SU-DHL-6 (cell line): ENCODE measurements at regions not wholly inside any gene's neighbourhood (a gene's known extent, or its start where the extent isn't known, plus 50 kb on each side); places are given as distances from the start of the nearest gene placed in this dataset.

Experiments used
- H2AFZ ChIP-seq: fragments of 200-600 bp; sonication (generic); 2 replicates; pipeline ENCODE4 v1.6.1; 2014; ENCODE audit warnings: low read depth, mild to moderate bottlenecking, moderate library complexity, mixed read lengths, antibody characterized with exemption, low read length; ENCODE audit not compliant: severe bottlenecking
- H3F3A ChIP-seq: fragments of 200-600 bp; shearing (Covaris generic); 2 replicates; pipeline ENCODE4 v1.6.0; 2016; ENCODE audit warnings: antibody characterized with exemption, mild to moderate bottlenecking; ENCODE audit not compliant: insufficient read depth
- H3K27ac ChIP-seq: fragments of 200-600 bp; sonication (generic); 2 replicates; pipeline ENCODE4 v1.5.1; 2016; ENCODE audit warnings: low read depth, mild to moderate bottlenecking, low read length, moderate library complexity, mixed read lengths
- H3K27me3 ChIP-seq: fragments of 200-600 bp; sonication (generic), shearing (Covaris generic); 2 replicates; pipeline ENCODE4 v1.6.0; 2014; ENCODE audit warnings: mild to moderate bottlenecking, low read length
- H3K36me3 ChIP-seq: fragments of 200-600 bp; sonication (generic); 2 replicates; pipeline ENCODE4 v1.6.1; 2014; ENCODE audit warnings: mild to moderate bottlenecking, low read length, mixed read lengths
- H3K4me2 ChIP-seq: fragments of 300-600, 200-600 bp; shearing (Covaris generic), sonication (generic); 2 replicates; pipeline ENCODE4 v1.6.0; 2014; ENCODE audit warnings: low read length, low read depth, mild to moderate bottlenecking; ENCODE audit not compliant: poor library complexity, severe bottlenecking
- H3K4me3 ChIP-seq: fragments of 200-600 bp; sonication (generic); 2 replicates; pipeline ENCODE4 v1.5.1; 2014; ENCODE audit warnings: antibody characterized with exemption, low read length, mild to moderate bottlenecking, mixed read lengths; ENCODE audit not compliant: insufficient read depth, poor library complexity, severe bottlenecking
- H3K79me2 ChIP-seq: fragments of 200-600 bp; sonication (generic); 2 replicates; pipeline ENCODE4 v1.6.1; 2014; ENCODE audit warnings: mild to moderate bottlenecking, low read length, moderate library complexity; ENCODE audit not compliant: insufficient read depth
- H3K9ac ChIP-seq: fragments of 200-600 bp; sonication (generic); 2 replicates; pipeline ENCODE4 v1.7.0; 2014; ENCODE audit warnings: mild to moderate bottlenecking, low read length
- H3K9me2 ChIP-seq: fragments of 200-600 bp; sonication (generic); replicated peaks from 2 replicates; pipeline ENCODE4 v1.6.1; 2014; ENCODE audit warnings: low read length; ENCODE audit not compliant: insufficient read depth
- H3K9me3 ChIP-seq: fragments of 200-600 bp; sonication (generic); 2 replicates; pipeline ENCODE4 v1.6.1; 2014; ENCODE audit warnings: low read length, mixed read lengths; ENCODE audit not compliant: insufficient read depth
- H4K20me1 ChIP-seq: fragments of 200-600 bp; sonication (generic); 2 replicates; pipeline ENCODE4 v1.6.1; 2014; ENCODE audit warnings: low read depth, mild to moderate bottlenecking, antibody characterized with exemption, low read length, moderate library complexity, mixed read lengths
- CTCF ChIP-seq: fragments of 200-600 bp; sonication (generic); IDR thresholded peaks from one replicate; pipeline ENCODE4 v1.5.1; 2017; ENCODE audit warnings: antibody characterized with exemption, mild to moderate bottlenecking, low read length, moderate library complexity; ENCODE audit not compliant: insufficient read depth, poor library complexity, severe bottlenecking
- EZH2phosphoT487 ChIP-seq: fragments of 200-600 bp; sonication (generic), shearing (Covaris generic); conservative IDR thresholded peaks from 2 replicates; pipeline ENCODE4 v1.6.1; 2018; ENCODE audit warnings: mild to moderate bottlenecking, antibody characterized with exemption, low read length, moderate library complexity, mixed read lengths

DNA sequence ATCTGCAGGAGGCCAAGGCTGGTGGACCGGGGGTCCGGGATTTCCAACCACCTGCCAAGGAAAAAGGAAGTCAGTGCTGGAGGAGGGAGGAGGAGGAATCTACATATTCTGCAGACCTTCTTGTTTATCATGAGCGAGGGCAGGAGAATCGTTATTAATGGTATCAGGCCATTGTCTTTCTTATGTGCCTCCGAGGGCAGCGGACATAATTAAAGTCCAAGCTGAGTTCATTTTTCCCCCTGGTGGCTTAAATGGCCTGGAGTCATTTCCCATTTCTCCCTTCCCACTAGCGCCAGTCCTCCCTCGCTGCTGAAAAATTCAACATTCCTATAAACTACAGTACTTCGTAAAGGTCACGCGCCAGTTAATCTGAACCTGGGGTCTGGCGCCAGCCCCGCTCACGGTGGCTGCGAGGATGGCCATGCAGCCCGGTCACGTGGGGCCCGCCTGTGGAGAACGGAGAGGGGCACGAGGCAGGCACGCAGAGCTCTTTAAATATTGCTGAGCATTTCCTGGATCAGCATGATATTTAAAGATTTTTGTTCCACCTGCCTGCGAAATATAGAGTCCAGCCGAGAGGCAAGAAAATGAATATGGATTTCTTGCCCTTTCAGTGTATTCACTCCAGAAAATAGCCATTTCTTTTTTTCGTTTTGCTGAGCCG lies 85.2 kb upstream of the PCDH8 start:
- H3F3A ChIP-seq, result no peaks in the 10 kb centered on the region
- no peak overlapping the region for H3K4me2 ChIP-seq
- H2AFZ ChIP-seq, result no peak overlapping the region
- no peak overlapping the region for H3K4me3 ChIP-seq
- H3K9ac ChIP-seq, result no peak overlapping the region
- no peaks in the 10 kb centered on the region for H3K27me3 ChIP-seq
- TF ChIP-seq EZH2phosphoT487, result no peak
- TF ChIP-seq CTCF, result no peak
- no peaks in the 10 kb centered on the region for H4K20me1 ChIP-seq
- no peaks in the 10 kb centered on the region for H3K79me2 ChIP-seq
- H3K9me3 ChIP-seq, result no peaks in the 10 kb centered on the region
- H3K9me2 ChIP-seq, result no peaks in the 10 kb centered on the region
- no peaks in the 10 kb centered on the region for H3K36me3 ChIP-seq
- H3K27ac ChIP-seq, result no peak overlapping the region

DNA sequence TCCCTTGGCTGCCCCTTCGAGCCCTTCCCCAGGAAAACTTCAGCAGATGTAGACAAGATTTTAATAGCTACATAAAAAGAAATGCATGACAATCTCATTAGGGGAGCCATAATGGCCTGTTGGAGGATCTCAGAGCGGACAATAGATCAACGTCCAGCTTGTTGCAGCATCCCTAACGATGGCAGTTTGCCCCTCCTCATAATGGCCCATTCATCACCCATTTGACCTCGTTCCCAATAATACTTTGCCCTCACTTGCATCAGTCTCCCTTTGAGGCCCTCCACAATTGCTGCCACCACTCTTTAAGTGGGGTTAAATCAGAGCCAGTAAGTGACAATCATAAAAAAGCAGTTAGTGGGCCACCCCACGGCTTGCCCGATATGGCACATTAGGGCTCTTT lies 84.7 kb upstream of the PCDH8 start:
- Histone ChIP-seq H3K9me2 (no peaks in the 10 kb centered on the region), H3K4me2 (no peak overlapping the region), H3K36me3 (no peaks in the 10 kb centered on the region), H3F3A (no peaks in the 10 kb centered on the region), H3K27ac (no peak overlapping the region), H3K9me3 (no peaks in the 10 kb centered on the region), H2AFZ (no peak overlapping the region), H3K9ac (no peak overlapping the region), H3K79me2 (no peaks in the 10 kb centered on the region), H3K4me3 (no peak overlapping the region), H3K27me3 (no peaks in the 10 kb centered on the region), H4K20me1 (no peaks in the 10 kb centered on the region)
- no peak for TF ChIP-seq EZH2phosphoT487
- TF ChIP-seq CTCF, result no peak

DNA sequence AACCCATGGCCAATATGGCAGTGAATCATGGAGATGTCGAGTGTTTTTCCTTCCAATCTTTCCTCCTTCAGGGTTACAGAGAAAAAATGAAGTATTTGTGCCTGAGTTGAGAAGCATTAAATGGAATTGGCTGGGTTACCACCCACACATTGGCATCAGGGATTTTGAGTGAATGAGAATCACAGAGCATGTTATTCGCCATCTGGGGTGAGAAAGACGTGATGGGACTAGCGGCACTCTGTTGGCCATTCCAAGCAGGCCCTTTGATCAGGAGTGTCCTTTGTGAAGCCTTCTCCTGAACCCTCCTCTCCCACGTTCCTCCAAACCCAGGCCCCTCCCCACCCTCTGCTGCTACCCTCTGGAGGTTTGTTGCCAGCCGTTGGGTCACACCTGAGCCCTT lies 84.2 kb upstream of the PCDH8 start:
- H3K4me2 ChIP-seq, result no peak overlapping the region
- no peaks in the 10 kb centered on the region for H3K36me3 ChIP-seq
- no peak overlapping the region for H3K27ac ChIP-seq
- no peaks in the 10 kb centered on the region for H3K9me2 ChIP-seq
- no peaks in the 10 kb centered on the region for H3K9me3 ChIP-seq
- no peaks in the 10 kb centered on the region for H4K20me1 ChIP-seq
- no peak overlapping the region for H2AFZ ChIP-seq
- no peaks in the 10 kb centered on the region for H3K79me2 ChIP-seq
- H3K27me3 ChIP-seq, result no peaks in the 10 kb centered on the region
- no peak for TF ChIP-seq EZH2phosphoT487
- TF ChIP-seq CTCF, result no peak
- no peak overlapping the region for H3K4me3 ChIP-seq
- H3F3A ChIP-seq, result no peaks in the 10 kb centered on the region
- H3K9ac ChIP-seq, result no peak overlapping the region
